Suprapubic skin (tissue), 4 donors: ENCODE measurements at regions not wholly inside any gene's neighbourhood (a gene's known extent, or its start where the extent isn't known, plus 50 kb on each side); places are given as distances from the start of the nearest gene placed in this dataset.
"Not testable (repeated sequence)": the region's sequence is repeated elsewhere in the genome, so short reads cannot be mapped to it uniquely, and the experiment has no call there.

Experiments
- DNase-seq, 2 donors: peaks; one replicate each; pipeline ENCODE4 v3.0.0-alpha.2; 2019; ENCODE audit warnings: low spot score in 2 of 2
- H3K27ac ChIP-seq: fragments of 200-600 bp; sonication (generic); one replicate; pipeline ENCODE4 v1.5.1; 2019
- H3K27me3 ChIP-seq: fragments of 200-600 bp; sonication (generic); one replicate; pipeline ENCODE4 v1.5.1; 2019
- H3K36me3 ChIP-seq: fragments of 200-600 bp; sonication (generic); one replicate; pipeline ENCODE4 v1.5.1; 2019
- H3K4me1 ChIP-seq: fragments of 200-600 bp; sonication (generic); one replicate; pipeline ENCODE4 v1.5.1; 2019
- H3K4me3 ChIP-seq: fragments of 200-600 bp; sonication (generic); one replicate; pipeline ENCODE4 v1.5.1; 2019; ENCODE audit warnings: mild to moderate bottlenecking
- H3K9me3 ChIP-seq: fragments of 200-600 bp; sonication (generic); one replicate; pipeline ENCODE4 v1.5.1; 2019
- CTCF ChIP-seq, 2 donors: fragments of 200-600 bp in 1 of 2; fragments of 450-650 bp in 1 of 2; sonication (generic) in 1 of 2; IDR thresholded peaks; one replicate each; pipeline ENCODE4 v1.5.1; 2016 to 2019; ENCODE audit warnings: antibody characterized with exemption in 2 of 2, mild to moderate bottlenecking in 1 of 2, moderate library complexity in 1 of 2
- EP300 ChIP-seq: sonication (generic); formaldehyde crosslinking; IDR thresholded peaks from one replicate; pipeline ENCODE4 v1.6.1; 2017; ENCODE audit warnings: antibody characterized with exemption
- POLR2A ChIP-seq, 2 donors: fragments of 450-650 bp; IDR thresholded peaks; one replicate each; pipeline ENCODE4 v1.6.1; 2017; ENCODE audit warnings: antibody characterized with exemption in 2 of 2, mild to moderate bottlenecking in 2 of 2, moderate library complexity in 2 of 2
- POLR2AphosphoS5 ChIP-seq, 3 donors: sonication (generic); formaldehyde crosslinking; IDR thresholded peaks; one replicate each; pipeline ENCODE4 v1.6.1; 2017; ENCODE audit warnings: antibody characterized with exemption in 3 of 3
- WGBS: methylation state at CpG from one replicate; pipeline ENCODE4 v1.1.5; 2018; 5-methylcytosine and 5-hydroxymethylcytosine counted together

- H3K9me3 ChIP-seq, result no peaks in the 10 kb centered on the region
- no peaks in the 10 kb centered on the region for H3K4me1 ChIP-seq
- WGBS, result 20% methylated on average over 2 of the region's 2 CpGs
- no peaks in the 10 kb centered on the region for H3K36me3 ChIP-seq
- TF ChIP-seq POLR2A (IDR thresholded peaks at IDR 0.05) (no peak), POLR2AphosphoS5 (IDR thresholded peaks at IDR 0.05) (no peak), EP300 (no peak), CTCF (IDR thresholded peaks at IDR 0.05) (no peak)
- peaks cover 7% of the 10 kb centered on the region for H3K27me3 ChIP-seq
- H3K4me3 ChIP-seq, result no peak overlapping the region
- DNase-seq, result no peak
- H3K27ac ChIP-seq, result no peak overlapping the region
Measured at GRCh38 chr12:114529966-114530365, 124.0 kb upstream of the TBX5 start.

- Histone ChIP-seq H3K36me3 (no peaks in the 10 kb centered on the region), H3K27ac (no peak overlapping the region), H3K9me3 (no peaks in the 10 kb centered on the region), H3K27me3 (peaks cover 7% of the 10 kb centered on the region), H3K4me3 (no peak overlapping the region), H3K4me1 (no peaks in the 10 kb centered on the region)
- DNase-seq, result no peak
- WGBS, result 59% methylated on average over 3 of the region's 3 CpGs
- TF ChIP-seq EP300 (no peak), POLR2A (IDR thresholded peaks at IDR 0.05) (no peak), CTCF (IDR thresholded peaks at IDR 0.05) (no peak), POLR2AphosphoS5 (IDR thresholded peaks at IDR 0.05) (no peak)
Measured at GRCh38 chr12:114528766-114529165, 122.8 kb upstream of the TBX5 start.

GRCh38 chr12:114521160-114521559 is 115.2 kb upstream of the TBX5 start:
- not testable (repeated sequence) for H3K27ac ChIP-seq, H3K9me3 ChIP-seq, H3K36me3 ChIP-seq, H3K4me1 ChIP-seq, DNase-seq, H3K4me3 ChIP-seq
- WGBS, result 80% methylated on average over 2 of the region's 2 CpGs
- peaks cover 29% of the 10 kb centered on the region for H3K27me3 ChIP-seq

GRCh38 chr12:114512351-114512750 is 106.4 kb upstream of the TBX5 start:
- no peaks in the 10 kb centered on the region for H3K36me3 ChIP-seq
- H3K9me3 ChIP-seq, result no peaks in the 10 kb centered on the region
- no peak for DNase-seq
- TF ChIP-seq CTCF (IDR thresholded peaks at IDR 0.05) (no peak), EP300 (no peak), POLR2A (IDR thresholded peaks at IDR 0.05) (no peak)
- WGBS, result 53% methylated on average over 3 of the region's 3 CpGs
- H3K27ac ChIP-seq, result no peak overlapping the region
- no peaks in the 10 kb centered on the region for H3K4me1 ChIP-seq
- H3K4me3 ChIP-seq, result no peak overlapping the region
- H3K27me3 ChIP-seq, result peaks cover 21% of the 10 kb centered on the region

GRCh38 chr12:114508529-114509129 is 102.7 kb upstream of the TBX5 start:
- WGBS, result 36% methylated on average over 8 of the region's 8 CpGs
- no peaks in the 10 kb centered on the region for H3K9me3 ChIP-seq
- H3K27ac ChIP-seq, result no peak overlapping the region
- DNase-seq, result peak; percentile 75 to 83
- no peak for TF ChIP-seq POLR2A (IDR thresholded peaks at IDR 0.05)
- TF ChIP-seq CTCF (IDR thresholded peaks at IDR 0.05), result peak; percentile 59 to 60
- H3K36me3 ChIP-seq, result no peaks in the 10 kb centered on the region
- H3K27me3 ChIP-seq, result peaks cover 31% of the 10 kb centered on the region
- no peak overlapping the region for H3K4me3 ChIP-seq
- no peaks in the 10 kb centered on the region for H3K4me1 ChIP-seq

- no peak overlapping the region for H3K4me3 ChIP-seq
- H3K27ac ChIP-seq, result no peak overlapping the region
- DNase-seq, result no peak
- no peak for TF ChIP-seq CTCF (IDR thresholded peaks at IDR 0.05)
- no peak for TF ChIP-seq POLR2AphosphoS5 (IDR thresholded peaks at IDR 0.05)
- TF ChIP-seq EP300, result no peak
- TF ChIP-seq POLR2A (IDR thresholded peaks at IDR 0.05), result no peak
- H3K36me3 ChIP-seq, result no peaks in the 10 kb centered on the region
- H3K4me1 ChIP-seq, result no peaks in the 10 kb centered on the region
- no peaks in the 10 kb centered on the region for H3K9me3 ChIP-seq
- H3K27me3 ChIP-seq, result peaks cover 43% of the 10 kb centered on the region
- WGBS, result 66% methylated on average over 6 of the region's 6 CpGs
Measured at GRCh38 chr12:114506651-114507050, 100.7 kb upstream of the TBX5 start.
